ENCODE measurements at regions not wholly inside any gene's neighbourhood (a gene's known extent, or its start where the extent isn't known, plus 50 kb on each side); places are given as distances from the start of the nearest gene placed in this dataset.

GRCh38 chr11:44403587-44404273, 93.8 kb upstream of the ALX4 start:
- TF ChIP-seq, protein P1, sequence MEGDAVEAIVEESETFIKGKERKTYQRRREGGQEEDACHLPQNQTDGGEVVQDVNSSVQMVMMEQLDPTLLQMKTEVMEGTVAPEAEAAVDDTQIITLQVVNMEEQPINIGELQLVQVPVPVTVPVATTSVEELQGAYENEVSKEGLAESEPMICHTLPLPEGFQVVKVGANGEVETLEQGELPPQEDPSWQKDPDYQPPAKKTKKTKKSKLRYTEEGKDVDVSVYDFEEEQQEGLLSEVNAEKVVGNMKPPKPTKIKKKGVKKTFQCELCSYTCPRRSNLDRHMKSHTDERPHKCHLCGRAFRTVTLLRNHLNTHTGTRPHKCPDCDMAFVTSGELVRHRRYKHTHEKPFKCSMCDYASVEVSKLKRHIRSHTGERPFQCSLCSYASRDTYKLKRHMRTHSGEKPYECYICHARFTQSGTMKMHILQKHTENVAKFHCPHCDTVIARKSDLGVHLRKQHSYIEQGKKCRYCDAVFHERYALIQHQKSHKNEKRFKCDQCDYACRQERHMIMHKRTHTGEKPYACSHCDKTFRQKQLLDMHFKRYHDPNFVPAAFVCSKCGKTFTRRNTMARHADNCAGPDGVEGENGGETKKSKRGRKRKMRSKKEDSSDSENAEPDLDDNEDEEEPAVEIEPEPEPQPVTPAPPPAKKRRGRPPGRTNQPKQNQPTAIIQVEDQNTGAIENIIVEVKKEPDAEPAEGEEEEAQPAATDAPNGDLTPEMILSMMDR (conservative IDR thresholded peaks at IDR 0.05) = no peak
- TF ChIP-seq EZH2 (IDR thresholded peaks at IDR 0.05; ENCODE audit: low read depth) = no peak
